HG03066 (cell line): ENCODE measurements at regions not wholly inside any gene's neighbourhood (a gene's known extent, or its start where the extent isn't known, plus 50 kb on each side); places are given as distances from the start of the nearest gene placed in this dataset.

ENCODE experiments used
- ATAC-seq: cut with Tn5 transposase; IDR thresholded peaks from one replicate; pipeline ENCODE4 v1.9.1; 2021; ENCODE audit warnings: low read depth; ENCODE audit not compliant: unreplicated experiment

DNA sequence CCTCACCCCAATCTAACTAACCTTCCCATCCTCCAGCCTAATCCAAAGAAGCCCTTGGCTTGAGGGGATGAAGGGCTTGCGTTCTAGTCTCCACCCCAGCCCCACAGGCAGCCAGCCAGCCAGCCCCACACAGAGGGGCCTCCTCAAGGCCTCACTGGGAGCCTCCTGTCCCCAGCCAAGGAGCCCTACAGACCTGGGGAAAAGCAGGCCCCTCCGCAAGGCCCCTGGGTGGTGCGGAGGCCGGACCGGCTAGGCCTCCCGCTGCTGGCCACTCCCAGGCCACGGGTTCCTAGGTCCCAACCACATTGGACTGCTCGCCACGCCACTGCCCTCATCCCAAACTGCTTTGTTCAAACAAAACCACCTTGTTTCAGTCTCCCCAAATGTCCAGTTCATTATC is 78.0 kb downstream of the ZIC5 start:
- no peak for ATAC-seq

DNA sequence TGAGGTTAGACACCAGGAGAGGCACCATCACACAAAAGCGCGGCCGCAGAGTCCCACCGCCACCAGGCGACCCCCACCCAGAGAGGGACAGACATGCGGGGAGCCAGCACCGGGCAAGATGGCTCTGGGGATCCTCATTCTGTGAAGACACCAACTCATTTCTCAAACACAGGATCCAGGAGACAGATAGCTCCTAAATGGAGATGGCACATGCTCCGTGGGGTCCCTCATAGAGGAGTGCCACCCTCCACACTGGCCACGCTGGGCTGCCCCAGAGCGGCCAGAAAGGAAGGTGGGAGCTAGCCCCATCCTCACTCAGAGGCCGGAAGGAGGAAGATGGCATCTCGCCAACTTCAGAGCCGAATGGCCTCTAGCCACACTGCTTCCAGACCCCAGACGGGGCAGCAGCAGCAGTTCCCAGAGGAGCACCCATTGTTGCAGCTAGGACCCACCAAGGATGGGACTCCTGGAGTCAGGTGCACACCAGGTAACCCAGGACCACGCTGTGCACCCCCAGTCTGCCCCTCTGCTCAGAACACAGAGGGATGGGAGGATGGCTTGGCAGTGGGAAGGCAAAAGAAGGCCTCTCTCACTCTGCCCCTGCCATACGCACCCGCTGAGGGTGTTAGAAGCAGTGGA is 78.6 kb downstream of the ZIC5 start:
- ATAC-seq, result no peak

DNA sequence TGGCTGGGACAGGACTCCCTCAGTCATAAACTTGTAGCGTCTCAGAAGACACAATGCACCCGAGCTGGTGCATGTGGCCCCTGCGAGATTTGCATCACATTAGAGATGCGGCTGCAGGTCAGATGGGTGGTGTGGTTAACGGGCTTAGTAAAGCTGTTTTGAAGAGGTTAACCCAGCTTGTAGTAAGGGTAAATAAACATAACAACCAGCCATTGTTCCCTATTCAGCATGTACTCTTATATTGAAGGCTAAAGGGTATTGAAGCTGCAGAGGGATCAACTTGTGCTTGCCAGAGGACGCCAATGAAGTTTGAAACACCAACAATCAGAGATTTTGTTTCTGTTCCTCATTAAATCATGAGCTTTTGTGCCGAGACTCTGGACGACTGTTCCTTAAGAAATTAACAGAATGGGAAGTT is 79.4 kb downstream of the ZIC5 start:
- ATAC-seq, result no peak

DNA sequence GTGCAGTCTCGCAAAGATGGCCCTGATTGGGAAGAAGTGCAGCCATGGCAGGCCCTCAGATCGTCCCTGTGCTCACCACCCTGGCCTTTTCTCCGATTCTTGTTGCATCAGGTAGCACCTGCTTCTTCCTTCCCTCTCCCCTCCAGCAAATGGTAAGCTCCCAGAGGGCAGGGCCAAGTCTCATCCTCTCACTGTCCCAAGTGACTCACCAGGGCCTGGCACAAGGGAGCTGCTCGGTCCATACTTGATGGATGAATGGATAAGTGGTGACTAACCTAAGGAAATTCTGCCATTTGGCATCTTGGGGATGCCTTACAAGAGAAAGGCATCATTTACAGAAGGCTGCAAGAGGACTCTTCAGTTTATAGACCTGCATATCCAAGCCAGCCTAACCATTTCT is 84.9 kb downstream of the ZIC5 start:
- ATAC-seq, result no peak

DNA sequence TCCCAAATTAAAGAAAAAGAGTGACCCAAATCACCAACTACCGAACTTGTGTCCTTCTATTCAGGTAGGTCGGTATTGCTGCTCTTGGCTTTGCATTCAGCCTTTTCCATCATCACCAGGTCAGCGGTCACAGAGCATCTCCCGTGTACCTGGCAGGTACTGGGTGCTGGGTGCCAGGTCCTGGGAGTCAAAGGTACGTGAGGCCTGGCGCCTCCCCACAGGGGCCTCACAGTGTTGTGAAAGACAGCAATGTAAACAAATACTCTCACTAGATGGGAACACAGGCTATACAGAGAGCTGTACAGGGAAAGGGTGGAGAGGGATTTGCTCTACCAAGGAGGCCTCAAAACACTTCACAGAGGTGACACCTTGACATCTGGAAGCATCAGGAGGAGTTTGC is 86.7 kb downstream of the ZIC5 start:
- no peak for ATAC-seq

DNA sequence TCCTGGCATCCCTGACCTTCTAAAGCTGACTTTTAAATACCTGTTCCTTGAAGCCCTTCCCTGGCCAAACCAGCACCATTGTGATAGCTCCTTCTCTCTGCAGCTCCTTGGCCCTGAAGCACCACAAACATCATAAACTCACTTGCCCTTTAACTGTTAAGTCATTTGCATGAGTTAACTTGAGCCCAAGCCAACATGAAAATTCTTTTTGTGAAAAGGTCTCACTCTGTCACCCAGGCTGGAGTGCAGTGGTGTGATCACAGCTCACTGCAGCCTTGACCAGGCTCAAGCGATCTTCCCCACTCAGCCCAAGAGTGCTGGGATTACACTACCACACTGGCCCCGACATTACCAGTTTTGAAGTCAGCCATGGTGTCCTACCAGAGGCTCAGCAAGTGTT is 87.8 kb downstream of the ZIC5 start:
- ATAC-seq, result no peak

DNA sequence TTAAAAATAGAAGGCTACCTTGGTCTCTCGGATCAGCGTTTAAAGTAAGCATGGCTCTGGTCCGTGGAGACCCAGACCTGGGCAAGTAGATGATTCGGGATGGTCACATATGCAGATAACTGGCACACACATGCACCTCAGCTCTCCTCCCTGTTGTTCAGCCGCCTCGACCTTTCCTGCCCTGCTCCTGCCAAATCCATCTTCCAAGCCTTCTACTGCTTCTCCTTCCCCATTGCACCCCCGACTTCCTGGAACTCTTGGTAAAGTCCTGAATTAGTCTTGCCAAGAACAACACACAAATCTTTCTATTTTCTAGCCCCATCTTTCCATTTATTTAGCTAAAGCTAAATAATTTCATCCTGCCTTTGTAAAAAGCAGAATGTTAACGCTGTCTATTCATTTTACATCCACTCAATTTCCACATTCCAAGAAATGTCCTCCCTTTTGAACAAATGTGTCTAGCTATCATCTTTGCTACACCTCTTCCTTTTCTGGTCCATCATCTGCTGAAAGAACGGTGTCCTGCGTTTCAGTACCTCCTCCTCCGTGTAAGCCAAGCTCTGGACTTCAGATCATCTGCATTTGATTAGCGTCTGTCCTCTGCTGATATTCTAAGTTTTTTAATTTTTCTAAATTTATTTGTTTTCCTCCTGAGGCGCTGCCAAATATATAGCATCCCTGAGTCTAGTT is 92.5 kb downstream of the ZIC5 start:
- no peak for ATAC-seq

DNA sequence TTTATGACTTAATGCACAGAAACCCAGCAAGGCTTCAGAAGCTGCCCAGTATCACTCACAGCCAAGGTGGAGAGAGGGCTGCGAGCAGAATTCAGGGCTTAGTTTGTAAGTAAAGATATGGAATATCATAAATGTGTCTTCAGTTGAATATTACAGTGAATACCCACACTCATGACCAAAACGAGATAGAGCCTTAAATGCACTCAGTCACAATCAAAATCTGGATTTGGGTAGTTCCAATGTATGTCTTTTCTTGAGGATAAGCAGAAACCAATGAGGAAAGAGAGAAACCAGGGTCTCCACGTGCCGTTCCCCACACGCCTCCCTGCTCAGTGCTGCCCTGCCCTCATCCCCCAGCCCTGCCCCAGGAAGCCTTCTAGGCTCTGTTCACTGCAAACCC is 94.9 kb downstream of the ZIC5 start:
- ATAC-seq, result no peak

DNA sequence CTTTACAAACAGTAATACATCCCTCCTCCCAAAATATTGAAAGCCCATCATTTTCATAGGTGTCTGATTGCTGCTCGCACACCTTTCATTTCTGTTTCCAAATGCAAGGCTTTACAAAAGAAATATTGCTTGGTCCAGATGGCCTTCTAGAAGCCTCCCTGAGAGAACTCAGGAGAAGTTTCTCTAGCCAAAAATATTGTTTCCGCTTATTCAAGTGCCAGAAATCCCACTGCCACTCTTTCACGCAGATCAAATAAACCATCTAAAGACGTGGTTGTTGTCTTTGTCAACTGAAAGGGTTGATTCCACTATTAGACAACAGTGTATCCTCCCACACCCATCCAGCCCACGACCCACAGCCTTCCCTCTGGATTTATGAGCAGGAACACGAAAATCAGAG is 96.2 kb downstream of the ZIC5 start:
- ATAC-seq, result no peak

DNA sequence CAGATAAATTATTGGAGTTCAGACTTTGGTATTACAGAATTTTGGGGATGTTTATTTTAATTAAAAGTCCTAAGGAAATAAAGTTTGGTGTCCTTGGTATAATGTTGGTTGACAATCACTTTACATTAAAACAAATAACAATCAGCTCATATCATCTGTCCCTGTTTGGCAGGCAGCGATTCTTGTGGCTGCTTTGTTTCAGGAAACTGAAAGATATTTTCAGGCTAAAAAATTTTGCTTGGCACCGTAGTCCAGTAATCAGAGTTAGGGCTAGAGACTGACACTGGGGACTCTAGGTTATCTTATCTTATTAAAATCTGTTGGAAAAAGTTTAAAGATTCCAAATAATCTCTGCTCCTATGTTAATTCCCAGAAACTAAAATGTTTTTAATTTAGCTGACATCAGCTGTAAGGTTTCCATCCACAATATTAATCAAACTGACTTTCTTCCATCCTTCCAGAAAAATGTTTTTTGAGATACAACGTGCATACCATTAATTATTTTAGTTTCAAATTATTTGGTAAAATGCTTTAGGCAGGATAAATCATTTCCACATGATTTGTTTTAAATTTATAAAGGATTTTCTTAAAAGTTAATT is 97.6 kb downstream of the ZIC5 start:
- no peak for ATAC-seq

DNA sequence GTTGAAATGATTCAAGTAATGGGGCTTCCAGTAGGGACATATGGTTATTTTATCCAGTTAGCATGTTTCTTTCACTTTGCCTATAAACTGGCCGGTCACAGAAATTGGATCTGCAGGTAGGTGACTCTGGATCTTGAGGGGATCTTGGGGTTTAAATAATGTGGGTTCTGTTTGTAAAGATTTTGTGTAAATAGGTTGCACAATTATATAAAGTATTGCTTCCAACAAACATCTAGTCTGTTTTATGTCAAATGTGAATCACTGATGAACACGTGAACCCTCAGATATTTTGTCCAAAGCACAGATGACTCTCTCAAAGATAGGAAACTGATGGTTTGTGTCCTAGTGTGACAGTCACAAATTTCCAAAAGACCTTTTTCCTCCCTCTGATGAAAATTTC is 98.4 kb downstream of the ZIC5 start:
- ATAC-seq, result no peak

DNA sequence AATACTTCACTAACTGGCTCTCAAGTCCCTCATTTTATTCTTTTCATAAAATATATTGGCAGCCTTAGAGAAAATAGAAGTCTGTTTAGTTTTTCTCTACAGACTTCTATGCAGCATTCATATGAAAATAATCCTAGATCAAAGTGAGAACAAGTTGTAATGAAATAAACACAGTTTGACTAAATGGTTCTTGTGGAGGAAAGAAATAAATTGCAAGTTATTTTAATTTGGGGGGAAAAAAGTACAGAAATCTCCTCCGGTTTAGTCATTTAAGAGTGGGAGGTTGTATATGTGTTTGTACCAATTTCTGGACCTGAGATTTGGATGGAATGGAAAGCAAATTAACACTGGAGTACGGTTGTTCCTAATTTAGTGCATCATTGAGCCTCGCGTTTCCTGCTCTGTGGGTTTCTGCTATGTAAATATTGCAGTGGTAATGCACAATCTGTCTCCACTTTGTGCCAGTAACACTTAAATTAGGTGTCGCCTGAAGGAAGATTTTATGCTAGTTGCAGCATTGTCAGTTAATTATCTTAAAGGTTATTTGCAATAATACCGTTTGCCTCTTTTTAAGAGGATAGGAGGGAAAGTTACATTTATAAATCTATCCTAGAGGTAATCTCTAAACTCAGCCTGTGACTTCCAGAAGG is 100.2 kb downstream of the ZIC5 start:
- no peak for ATAC-seq

DNA sequence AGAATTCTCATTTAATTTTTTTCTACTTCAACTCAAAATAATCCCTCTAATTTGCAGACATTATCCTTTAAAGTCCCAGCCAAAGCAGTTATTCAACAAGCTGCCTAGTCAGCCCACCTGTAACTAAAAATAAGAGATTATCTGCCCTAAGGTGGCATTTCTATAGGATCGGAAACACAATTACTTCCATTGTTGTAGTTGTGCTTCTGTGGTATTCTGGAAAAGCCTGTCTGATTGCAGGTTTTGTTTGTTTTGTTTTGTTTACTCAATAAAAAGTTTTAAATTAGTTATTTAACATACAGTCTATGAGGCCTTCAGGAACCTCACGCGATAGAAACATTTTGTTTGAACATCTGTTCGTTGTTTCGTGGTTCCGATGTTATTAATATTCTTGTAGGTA is 101.0 kb downstream of the ZIC5 start:
- ATAC-seq, result no peak

DNA sequence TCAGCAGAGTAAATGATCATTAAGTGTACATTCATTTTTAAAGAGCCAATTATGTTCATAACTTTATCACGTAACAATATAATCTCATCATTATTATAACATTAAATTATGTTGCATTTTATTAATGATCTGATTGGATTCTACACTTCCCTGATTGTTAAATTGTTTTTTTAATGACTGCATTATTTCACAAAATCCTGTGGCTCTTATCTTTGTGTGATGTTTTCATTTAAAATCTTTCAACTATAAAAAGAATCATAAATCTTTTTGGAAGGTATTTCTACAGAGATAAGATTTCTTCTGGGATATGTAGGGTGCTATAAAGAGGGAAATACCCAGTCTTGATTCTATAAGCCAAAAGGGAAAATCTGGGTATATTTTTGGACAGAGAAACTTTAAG is 101.7 kb downstream of the ZIC5 start:
- ATAC-seq, result no peak

DNA sequence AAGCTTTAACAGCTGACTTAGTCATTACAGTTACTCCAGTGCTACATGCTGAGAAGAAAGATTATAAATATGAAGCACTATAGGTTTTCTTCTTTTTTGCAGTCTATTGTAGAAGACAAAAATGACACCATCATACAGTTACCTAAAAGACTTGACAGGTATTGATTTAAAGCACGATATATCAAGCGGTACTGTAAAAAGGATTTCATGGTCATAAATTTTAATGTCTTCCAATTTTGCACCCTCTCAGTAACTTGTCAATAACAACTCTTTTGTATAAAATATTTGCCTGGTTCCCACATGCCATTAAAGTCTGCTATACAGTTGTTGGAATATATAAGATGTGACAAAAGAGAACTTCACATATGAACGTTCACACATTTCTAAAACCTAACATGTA is 102.8 kb downstream of the ZIC5 start:
- no peak for ATAC-seq

DNA sequence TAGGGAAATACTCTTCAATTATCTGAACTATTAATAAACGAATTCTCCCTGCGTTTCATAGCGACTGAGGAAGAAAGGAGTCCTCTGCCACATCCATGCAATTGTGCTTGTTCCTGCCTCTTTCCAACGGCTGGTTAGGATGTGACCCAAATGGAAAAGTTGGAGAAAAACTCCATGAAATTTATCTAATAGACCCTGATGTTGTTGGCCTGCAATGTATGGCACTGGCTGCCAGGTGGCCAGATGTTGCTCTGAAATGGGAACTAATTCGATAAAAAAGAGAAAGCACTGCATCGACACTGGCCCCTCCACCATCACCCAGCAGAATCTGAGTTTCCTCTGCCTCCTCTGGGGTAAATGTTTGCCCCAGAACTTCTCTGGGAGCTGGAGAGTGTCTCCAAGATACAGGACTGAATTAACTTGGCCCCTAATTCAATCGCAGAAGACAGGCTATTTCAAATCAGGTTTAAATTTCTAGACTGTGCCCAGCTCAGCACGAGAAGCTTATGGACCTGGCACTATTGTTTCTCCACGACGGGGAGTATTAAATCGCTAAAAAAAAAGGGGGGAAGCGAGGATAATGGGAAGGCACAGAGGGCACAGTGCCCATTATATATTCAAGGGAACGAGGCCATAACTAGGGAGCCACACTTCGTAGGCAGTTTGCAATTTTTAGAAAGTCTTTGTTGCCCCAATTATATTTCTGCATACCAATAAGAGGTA is 103.9 kb downstream of the ZIC5 start:
- ATAC-seq, result no peak

DNA sequence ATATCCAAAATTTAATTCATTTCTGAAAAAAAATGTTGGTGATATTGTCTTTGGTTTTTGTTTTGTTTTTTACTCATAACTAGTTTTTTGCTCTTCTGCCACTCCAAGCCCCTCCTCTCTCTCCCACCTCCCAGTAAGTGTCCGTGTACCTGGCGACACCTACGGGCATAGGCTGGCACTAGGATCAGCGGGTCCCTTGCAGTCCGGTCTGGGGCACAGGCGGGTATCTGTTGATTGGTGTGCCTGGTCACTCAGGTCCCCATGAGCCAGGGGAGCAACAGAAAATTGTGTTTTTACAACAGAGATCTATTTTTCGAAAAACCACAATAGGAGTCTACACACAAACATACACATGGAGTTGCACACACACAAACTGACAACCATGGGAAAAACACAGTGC is 104.8 kb downstream of the ZIC5 start:
- no peak for ATAC-seq

DNA sequence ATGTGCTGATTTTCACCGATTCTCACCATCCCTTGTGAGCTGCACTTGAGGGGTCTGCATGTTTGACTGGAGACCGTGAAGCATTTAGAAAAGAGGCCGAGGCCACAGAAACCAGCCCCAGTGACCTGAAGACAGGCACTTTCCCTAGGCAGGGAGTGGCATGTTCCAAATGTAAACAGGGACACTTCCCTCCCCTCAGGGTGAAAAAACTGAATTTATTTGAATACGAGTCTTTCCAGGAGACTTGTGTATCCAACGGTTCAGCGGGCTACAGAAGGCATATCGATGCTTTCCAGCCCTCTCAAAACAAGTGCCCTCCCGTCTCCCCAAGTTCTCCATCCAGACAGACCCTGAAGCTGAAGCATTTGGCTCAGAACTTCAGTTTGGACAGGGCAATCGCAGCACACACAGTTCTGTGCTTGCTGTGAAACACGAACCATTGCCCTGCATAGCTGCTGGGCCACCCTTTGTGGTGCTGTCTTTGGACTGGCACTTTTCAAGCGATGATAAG is 106.1 kb downstream of the ZIC5 start:
- ATAC-seq, result no peak

DNA sequence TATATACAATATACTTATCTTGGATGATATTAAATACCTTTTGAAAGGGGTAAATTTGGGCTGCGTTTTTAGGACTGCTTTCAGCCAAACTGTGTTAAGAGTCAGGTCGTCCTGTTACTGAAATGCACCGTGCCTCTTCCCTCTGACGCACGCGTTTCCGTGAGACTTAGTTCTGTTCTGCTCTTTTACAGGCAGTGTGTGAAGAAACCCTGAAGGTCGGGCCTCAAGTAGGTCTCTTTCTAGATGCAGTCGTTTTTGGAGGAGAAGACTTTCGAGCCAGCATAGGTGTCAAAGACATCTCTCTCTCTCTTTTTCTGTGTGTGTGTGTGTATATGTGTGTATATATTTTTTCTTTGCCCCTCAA is 107.0 kb downstream of the ZIC5 start:
- ATAC-seq, result no peak

DNA sequence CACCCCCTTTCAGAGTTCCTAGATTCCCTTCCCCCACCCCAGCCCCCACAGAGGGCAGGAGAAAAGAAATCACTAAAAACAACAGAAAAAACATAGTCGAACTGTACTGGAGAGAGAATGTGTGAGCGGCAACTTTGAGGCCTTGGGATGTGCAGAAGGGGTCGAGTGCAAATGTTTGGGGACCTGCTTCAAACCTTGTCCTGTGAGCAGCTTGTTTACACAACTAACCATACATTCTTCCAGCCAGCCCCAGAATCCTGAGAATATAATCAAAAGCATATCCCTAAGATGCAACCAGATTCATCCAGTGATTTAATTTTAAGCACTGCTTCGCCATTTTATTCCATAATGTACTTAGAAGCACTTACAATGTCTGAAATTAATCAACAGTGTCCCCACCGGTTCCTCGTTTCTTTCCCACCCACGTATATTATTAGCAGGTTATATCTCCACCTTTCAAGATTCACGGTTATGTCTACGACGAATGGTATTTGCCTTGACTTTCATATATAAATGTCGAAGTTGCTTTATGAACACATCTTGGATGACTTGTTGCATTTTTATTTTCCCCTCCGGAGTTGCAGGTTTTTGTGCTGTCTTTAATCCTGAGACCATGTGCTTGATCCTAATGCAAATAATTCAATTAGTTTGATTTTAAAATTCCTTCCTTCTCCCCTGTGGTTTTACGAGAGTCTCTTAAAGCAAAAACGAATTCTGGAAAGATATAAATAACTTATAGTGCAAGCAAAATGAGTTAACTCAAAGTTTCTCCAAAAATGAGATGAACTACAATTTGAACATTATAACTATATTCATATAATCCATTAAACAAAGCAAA is 107.6 kb downstream of the ZIC5 start:
- no peak for ATAC-seq
